22Rv1 (cell line): ENCODE measurements at regions not wholly inside any gene's neighbourhood (a gene's known extent, or its start where the extent isn't known, plus 50 kb on each side); places are given as distances from the start of the nearest gene placed in this dataset.

Experiments used
- ZFX ChIP-seq: fragments of 450-650 bp; IDR thresholded peaks from 2 replicates; pipeline ENCODE4 v1.6.1; 2017; ENCODE audit warnings: antibody characterized with exemption, borderline replicate concordance
- TF ChIP-seq, protein P1 (sequence below): fragments of 450-650 bp; IDR thresholded peaks from 2 replicates; pipeline ENCODE4 v1.5.1; 2017; ENCODE audit warnings: mild to moderate bottlenecking

DNA sequence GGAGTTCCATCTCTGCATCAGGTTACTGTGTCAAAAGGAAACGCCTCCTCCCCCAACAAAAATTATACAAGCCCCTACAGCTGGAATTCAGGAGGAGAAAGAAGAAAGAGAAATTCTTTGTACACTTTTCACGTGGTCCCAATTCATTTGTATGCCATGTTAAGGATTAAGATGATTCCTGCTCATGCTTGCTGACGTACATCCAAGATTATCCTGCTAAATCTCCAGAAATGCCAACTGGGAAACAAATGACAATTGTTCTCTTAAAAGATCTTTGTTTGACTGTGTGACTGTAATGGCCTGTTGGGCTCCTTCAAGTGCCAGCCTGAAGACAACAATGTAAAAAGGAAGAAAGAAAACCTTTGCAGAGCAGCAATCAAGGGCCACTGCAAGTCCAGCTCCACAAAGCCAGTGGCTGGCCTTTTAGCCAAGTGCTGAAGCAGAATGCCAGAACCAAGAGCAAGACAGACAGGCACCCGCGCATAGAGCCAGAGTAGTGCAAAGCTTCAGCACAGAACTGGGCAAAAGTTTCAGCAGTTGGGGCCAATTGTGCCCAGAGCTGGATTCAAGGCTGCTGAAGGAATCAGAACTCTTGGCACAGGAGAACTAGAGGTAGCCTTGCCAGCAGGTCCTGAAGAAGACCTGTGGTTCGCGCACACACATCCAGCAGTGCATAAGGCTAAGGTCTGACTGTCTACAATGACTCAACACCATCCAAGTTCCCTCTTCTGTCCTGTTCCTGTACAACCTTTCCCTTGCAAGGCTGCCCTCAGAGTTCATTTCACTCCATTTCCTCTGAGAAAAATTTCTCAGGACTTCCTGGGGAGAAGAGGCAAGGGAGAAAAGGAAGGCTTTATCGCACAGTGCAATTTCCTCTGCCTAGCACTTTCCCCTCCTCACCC, 209.7 kb upstream of the BMP4 start:
- TF ChIP-seq, protein P1, sequence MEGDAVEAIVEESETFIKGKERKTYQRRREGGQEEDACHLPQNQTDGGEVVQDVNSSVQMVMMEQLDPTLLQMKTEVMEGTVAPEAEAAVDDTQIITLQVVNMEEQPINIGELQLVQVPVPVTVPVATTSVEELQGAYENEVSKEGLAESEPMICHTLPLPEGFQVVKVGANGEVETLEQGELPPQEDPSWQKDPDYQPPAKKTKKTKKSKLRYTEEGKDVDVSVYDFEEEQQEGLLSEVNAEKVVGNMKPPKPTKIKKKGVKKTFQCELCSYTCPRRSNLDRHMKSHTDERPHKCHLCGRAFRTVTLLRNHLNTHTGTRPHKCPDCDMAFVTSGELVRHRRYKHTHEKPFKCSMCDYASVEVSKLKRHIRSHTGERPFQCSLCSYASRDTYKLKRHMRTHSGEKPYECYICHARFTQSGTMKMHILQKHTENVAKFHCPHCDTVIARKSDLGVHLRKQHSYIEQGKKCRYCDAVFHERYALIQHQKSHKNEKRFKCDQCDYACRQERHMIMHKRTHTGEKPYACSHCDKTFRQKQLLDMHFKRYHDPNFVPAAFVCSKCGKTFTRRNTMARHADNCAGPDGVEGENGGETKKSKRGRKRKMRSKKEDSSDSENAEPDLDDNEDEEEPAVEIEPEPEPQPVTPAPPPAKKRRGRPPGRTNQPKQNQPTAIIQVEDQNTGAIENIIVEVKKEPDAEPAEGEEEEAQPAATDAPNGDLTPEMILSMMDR = no peak
- no peak for TF ChIP-seq ZFX
